Activated CD8-positive, alpha-beta memory T cell treated with anti-CD3 and anti-CD28 coated beads, Interleukin-2, amount 50 U/mL, for 24 hours (primary cell): ENCODE measurements at regions not wholly inside any gene's neighbourhood (a gene's known extent, or its start where the extent isn't known, plus 50 kb on each side); places are given as distances from the start of the nearest gene placed in this dataset.

ENCODE experiments used
- DNase-seq: peaks from one replicate; pipeline ENCODE4 v3.0.0-alpha.2; 2020; ENCODE audit errors: extremely low read depth

GRCh38 chr12:93154753-93155480, 222.8 kb upstream of the NUDT4 start:
- no peak for DNase-seq

- DNase-seq = no peak
These were observed 221.5 kb upstream of the NUDT4 start for GRCh38 chr12:93156086-93156716.

GRCh38 chr12:93157279-93157678, 220.4 kb upstream of the NUDT4 start:
- DNase-seq = no peak

- DNase-seq = no peak
These were observed 219.5 kb upstream of the NUDT4 start for GRCh38 chr12:93158065-93158843.

GRCh38 chr12:93163260-93164036, 214.3 kb upstream of the NUDT4 start:
- DNase-seq = no peak

- DNase-seq = no peak
These were observed 213.4 kb upstream of the NUDT4 start for GRCh38 chr12:93164103-93164880.

- DNase-seq = no peak
These were observed 212.3 kb upstream of the NUDT4 start for GRCh38 chr12:93165384-93165932.

GRCh38 chr12:93166541-93167307, 211.0 kb upstream of the NUDT4 start:
- no peak for DNase-seq

GRCh38 chr12:93167331-93167730, 210.4 kb upstream of the NUDT4 start:
- no peak for DNase-seq

- DNase-seq = no peak
These were observed 209.8 kb upstream of the NUDT4 start for GRCh38 chr12:93167841-93168492.

- no peak for DNase-seq
These were observed 209.0 kb upstream of the NUDT4 start for GRCh38 chr12:93168751-93169150.

- DNase-seq = no peak
These were observed 208.2 kb upstream of the NUDT4 start for GRCh38 chr12:93169536-93169935.

GRCh38 chr12:93170928-93171327, 206.8 kb upstream of the NUDT4 start:
- no peak for DNase-seq

- DNase-seq = no peak
These were observed 204.4 kb upstream of the NUDT4 start for GRCh38 chr12:93173178-93173957.

- no peak for DNase-seq
These were observed 203.7 kb upstream of the NUDT4 start for GRCh38 chr12:93174048-93174447.

- DNase-seq = no peak
These were observed 203.3 kb upstream of the NUDT4 start for GRCh38 chr12:93174473-93174872.

GRCh38 chr12:93176165-93176564, 201.6 kb upstream of the NUDT4 start:
- DNase-seq = no peak

- DNase-seq = no peak
These were observed 201.1 kb upstream of the NUDT4 start for GRCh38 chr12:93176610-93177126.
